IMR-90 (cell line): ENCODE measurements at regions not wholly inside any gene's neighbourhood (a gene's known extent, or its start where the extent isn't known, plus 50 kb on each side); places are given as distances from the start of the nearest gene placed in this dataset.

ENCODE experiments used
- ATAC-seq: fragments of 200-7000 bp; cut with Tn5 transposase; 2 replicates; pipeline ENCODE4 v1.9.1; 2020; ENCODE audit warnings: low read depth, mild to moderate bottlenecking, moderate library complexity
- BruUV-seq: library from RNA; stranded (reverse); fragments of 400-500 nt; replicated peaks from 2 replicates; lab custom pipeline; 2021; lab: Mats Ljungman, UMichigan
- CTCF ChIA-PET: fragments of 300-600 bp; formaldehyde crosslinking; extraction: SDS; loops from one replicate; lab custom pipeline; 2021; ENCODE audit warnings: antibody characterized with exemption; lab: Yijun Ruan, JAX
- POLR2A ChIA-PET: fragments of 300-600 bp; sonication (Branson Sonifier 250); formaldehyde crosslinking; loops from one replicate; lab custom pipeline; 2022; ENCODE audit warnings: antibody characterized with exemption; ENCODE audit not compliant: unreplicated experiment; lab: Charles Lee
- DNase-seq: peaks from one replicate; pipeline ENCODE4 v3.0.0; 2013
- H2AFZ ChIP-seq: replicated peaks from 2 replicates; pipeline ENCODE3; 2013; ENCODE audit warnings: low read length, mild to moderate bottlenecking; ENCODE audit not compliant: poor library complexity
- H2AK5ac ChIP-seq: 2 replicates; pipeline ENCODE4 v1.6.1; 2013; ENCODE audit warnings: low read depth, low read length, inconsistent platforms
- H2AK9ac ChIP-seq: replicated peaks from 2 replicates; pipeline ENCODE3; 2013; ENCODE audit warnings: mild to moderate bottlenecking, low read depth, low read length, moderate library complexity; ENCODE audit not compliant: poor library complexity
- H2BK120ac ChIP-seq: 2 replicates; pipeline ENCODE4 v1.6.1; 2013; ENCODE audit warnings: low read depth, low read length, inconsistent platforms
- H2BK15ac ChIP-seq: 3 replicates; pipeline ENCODE4 v1.6.1; 2013; ENCODE audit warnings: low read depth, low read length, inconsistent platforms
- H2BK20ac ChIP-seq: 2 replicates; pipeline ENCODE4 v1.6.1; 2013; ENCODE audit warnings: low read depth, mild to moderate bottlenecking, inconsistent platforms, low read length, moderate library complexity
- H2BK5ac ChIP-seq: 2 replicates; pipeline ENCODE4 v1.6.1; 2013; ENCODE audit warnings: mild to moderate bottlenecking, low read depth, low read length, inconsistent platforms; ENCODE audit not compliant: poor library complexity, severe bottlenecking
- H3K14ac ChIP-seq: replicated peaks from 2 replicates; pipeline ENCODE4 v1.6.1; 2013; ENCODE audit warnings: low read depth, low read length, inconsistent platforms
- H3K18ac ChIP-seq: 2 replicates; pipeline ENCODE4 v1.6.1; 2013; ENCODE audit warnings: low read depth, low read length, control low read depth
- H3K23ac ChIP-seq: 2 replicates; pipeline ENCODE4 v1.6.1; 2013; ENCODE audit warnings: low read depth, low read length, inconsistent platforms
- H3K27ac ChIP-seq: 2 replicates; pipeline ENCODE4 v1.5.1; 2013; ENCODE audit warnings: mild to moderate bottlenecking, control low read depth, low read length; ENCODE audit not compliant: insufficient read depth
- H3K27me3 ChIP-seq: 2 replicates; pipeline ENCODE4 v1.6.1; 2013; ENCODE audit warnings: low read length; ENCODE audit not compliant: control insufficient read depth, insufficient read depth
- H3K36me3 ChIP-seq: 2 replicates; pipeline ENCODE4 v1.6.1; 2013; ENCODE audit warnings: low read length, mixed read lengths; ENCODE audit not compliant: control insufficient read depth, insufficient read depth
- H3K4ac ChIP-seq: 2 replicates; pipeline ENCODE4 v1.6.1; 2013; ENCODE audit warnings: low read depth, low read length, inconsistent platforms
- H3K4me1 ChIP-seq: 2 replicates; pipeline ENCODE4 v1.6.1; 2013; ENCODE audit warnings: low read length, mixed read lengths; ENCODE audit not compliant: control insufficient read depth, insufficient read depth
- H3K4me2 ChIP-seq: 2 replicates; pipeline ENCODE4 v1.6.1; 2013; ENCODE audit warnings: low read depth, mild to moderate bottlenecking, control low read depth, low read length, moderate library complexity
- H3K4me3 ChIP-seq: 2 replicates; pipeline ENCODE4 v1.5.1; 2013; ENCODE audit warnings: low read depth, mild to moderate bottlenecking, control low read depth, low read length, moderate library complexity; ENCODE audit not compliant: insufficient read depth
- H3K56ac ChIP-seq: 2 replicates; pipeline ENCODE4 v1.6.1; 2013; ENCODE audit warnings: low read length, inconsistent platforms; ENCODE audit not compliant: insufficient read depth; ENCODE audit errors: extremely low read depth
- H3K79me1 ChIP-seq, 2 experiments: 2 replicates each; pipeline ENCODE4 v1.6.1; 2013; ENCODE audit warnings: low read length in 2 of 2, inconsistent platforms in 1 of 2, low read depth in 1 of 2
- H3K9ac ChIP-seq: 2 replicates; pipeline ENCODE4 v1.6.1; 2013; ENCODE audit warnings: low read depth, low read length, control low read depth
- H3K9me1 ChIP-seq: 2 replicates; pipeline ENCODE4 v1.6.1; 2013; ENCODE audit warnings: low read length, inconsistent platforms; ENCODE audit not compliant: insufficient read depth
- H3K9me3 ChIP-seq: 2 replicates; pipeline ENCODE4 v1.6.1; 2013; ENCODE audit warnings: low read length; ENCODE audit not compliant: control insufficient read depth, insufficient read depth
- H4K20me1 ChIP-seq: 2 replicates; pipeline ENCODE4 v1.6.1; 2013; ENCODE audit warnings: low read length, inconsistent platforms; ENCODE audit not compliant: insufficient read depth
- H4K5ac ChIP-seq: 2 replicates; pipeline ENCODE4 v1.6.1; 2013; ENCODE audit warnings: mild to moderate bottlenecking, low read depth, low read length, control low read depth
- H4K8ac ChIP-seq, 2 experiments: 2 replicates each; pipeline ENCODE4 v1.6.1; 2013; ENCODE audit warnings: low read depth in 2 of 2, low read length in 2 of 2, control low read depth in 1 of 2, inconsistent platforms in 1 of 2
- H4K91ac ChIP-seq: 2 replicates; pipeline ENCODE4 v1.6.1; 2013; ENCODE audit warnings: low read depth, low read length, inconsistent platforms; ENCODE audit not compliant: insufficient read depth
- CEBPB ChIP-seq: IDR thresholded peaks from 2 replicates; pipeline ENCODE4 v1.6.1; 2012; ENCODE audit warnings: low read depth, low read length, improper control_type of control experiment
- FOS ChIP-seq: fragments of 150-350 bp; IDR thresholded peaks from 2 replicates; pipeline ENCODE4 v1.6.1; 2016; ENCODE audit warnings: low read depth, low read length
- POLR2A ChIP-seq: IDR thresholded peaks from 2 replicates; pipeline ENCODE4 v1.6.1; 2012; ENCODE audit warnings: mild to moderate bottlenecking, low read depth, low read length
- WGBS, 2 experiments: methylation state at CpG; one replicate each; pipeline versions ENCODE4 v1.1.5 to v1.1.7; 2013; ENCODE audit warnings: missing lambda C conversion rate in 2 of 2; ENCODE audit not compliant: insufficient read length in 1 of 2; ENCODE audit errors: extremely low coverage in 2 of 2; 5-methylcytosine and 5-hydroxymethylcytosine counted together
- dilution Hi-C: fragments of 300-500 bp; cut with HindIII; formaldehyde crosslinking; loops from one replicate; pipeline ENCODE4 v1.14.3; 2018; ENCODE audit warnings: low sequenced_read_pairs; ENCODE audit not compliant: unreplicated experiment
- in situ Hi-C: fragments of 300-500 bp; cut with MboI; formaldehyde crosslinking; loops from 3 replicates; pipeline ENCODE4 v1.14.3; 2019; ENCODE audit warnings: low sequenced_read_pairs, inconsistent platforms, mixed read lengths
- intact Hi-C: fragments of 100-400 bp; cut with micrococcal nuclease; formaldehyde crosslinking; loops from 2 replicates; pipeline ENCODE4 v1.10.0; 2022

GRCh38 chr18:40222776-40223175 lies 1732.3 kb upstream of the PIK3C3 start:
- H2AFZ ChIP-seq, result no peak overlapping the region
- ChIA-PET CTCF (interaction anchor here (1.0 kb wide), 1 partner anchor 18 kb away, joined by 3 read pairs; no protein-coding TSS in a partner anchor), POLR2A (no interaction called here)
- no peak overlapping the region for H3K56ac ChIP-seq
- H3K4me3 ChIP-seq, result no peak overlapping the region
- WGBS, 2 experiments, result 40% methylated on average over 1 of the region's 1 CpG; no CpG with 5 or more reads in 1 of the 2 experiments
- H3K79me1 ChIP-seq, result no peaks in the 10 kb centered on the region
- no peak overlapping the region for H4K91ac ChIP-seq
- dilution Hi-C loops (no loop called here), intact Hi-C loops (no loop called here), in situ Hi-C loops (no loop called here)
- H3K36me3 ChIP-seq, result no peaks in the 10 kb centered on the region
- H3K27me3 ChIP-seq, result no peaks in the 10 kb centered on the region
- peak; percentile 16 for DNase-seq
- H2AK5ac ChIP-seq, result no peak overlapping the region
- no peak overlapping the region for H2BK5ac ChIP-seq
- H3K18ac ChIP-seq, result no peak overlapping the region
- no peak overlapping the region for H3K14ac ChIP-seq
- no peak overlapping the region; a peak in 1 of 4 replicates for H4K8ac ChIP-seq
- H3K9me3 ChIP-seq, result no peaks in the 10 kb centered on the region
- H2AK9ac ChIP-seq, result no peak overlapping the region
- no peak overlapping the region for H3K4ac ChIP-seq
- peak overlapping the region; percentile 22; the same call in 1 of the 2 replicates for H3K4me2 ChIP-seq
- H4K20me1 ChIP-seq, result no peaks in the 10 kb centered on the region
- TF ChIP-seq POLR2A, result no peak
- TF ChIP-seq CEBPB, result peak; percentile 18; the same call in 1 of the 2 replicates
- TF ChIP-seq FOS, result peak; percentile 28; the same call in 1 of the 2 replicates
- ATAC-seq, result no peak
- no peak overlapping the region; the same call in 1 of the 2 replicates for H4K5ac ChIP-seq
- no peak overlapping the region for H3K27ac ChIP-seq
- no peak overlapping the region for H3K23ac ChIP-seq
- no peak overlapping the region for H3K9ac ChIP-seq
- no peak overlapping the region for H2BK120ac ChIP-seq
- peaks cover 4% of the 10 kb centered on the region; the same call in 1 of the 2 replicates for H3K4me1 ChIP-seq
- no peaks in the 10 kb centered on the region for H3K9me1 ChIP-seq
- H2BK15ac ChIP-seq, result no peak overlapping the region
- no peak overlapping the region for H2BK20ac ChIP-seq
- BruUV-seq, result no TSS peak
